ENCODE measurements at regions not wholly inside any gene's neighbourhood (a gene's known extent, or its start where the extent isn't known, plus 50 kb on each side); places are given as distances from the start of the nearest gene placed in this dataset.

DNA sequence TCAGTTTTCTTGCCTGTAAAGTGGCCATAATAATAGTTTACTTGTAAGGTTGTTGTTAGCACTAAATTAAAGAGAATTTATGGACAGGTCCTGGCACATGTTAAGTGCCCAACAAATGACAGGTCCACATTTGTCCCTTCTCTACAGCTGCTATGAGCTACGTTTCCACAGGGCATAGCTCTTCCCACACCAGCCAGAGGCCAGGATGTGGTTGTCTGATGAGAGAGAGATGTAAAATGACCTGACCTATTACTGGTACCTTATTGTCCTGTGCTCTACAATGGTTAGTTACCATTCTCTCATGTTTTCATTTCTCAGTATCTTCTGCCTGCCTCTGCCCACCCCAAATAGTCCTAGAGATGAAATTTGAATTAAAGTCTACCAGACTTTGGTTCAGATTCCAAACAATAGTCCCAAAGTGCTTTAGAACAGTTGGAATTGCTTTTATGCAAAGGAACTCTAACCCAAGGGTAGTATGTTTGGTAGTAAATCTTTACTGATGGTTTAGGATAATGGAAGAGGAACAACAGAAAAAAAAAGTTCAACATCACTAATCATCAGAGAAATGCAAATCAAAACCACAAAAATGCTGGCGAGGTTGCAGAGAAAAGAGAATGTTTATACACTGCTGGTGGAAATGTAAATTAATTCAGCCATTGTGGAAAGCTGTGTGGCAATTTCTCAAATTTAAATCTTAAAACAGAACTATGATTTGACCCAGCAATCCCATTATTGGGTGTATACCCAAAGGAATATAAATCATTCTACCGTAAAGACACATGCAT is 57.1 kb upstream of the ANKFN1 start:
- no peak for DNase-seq (ENCODE audit: low spot score)

- no peak for DNase-seq (ENCODE audit: low spot score)
These were observed 54.5 kb upstream of the ANKFN1 start for GRCh38 chr17:56098746-56099145.

DNA sequence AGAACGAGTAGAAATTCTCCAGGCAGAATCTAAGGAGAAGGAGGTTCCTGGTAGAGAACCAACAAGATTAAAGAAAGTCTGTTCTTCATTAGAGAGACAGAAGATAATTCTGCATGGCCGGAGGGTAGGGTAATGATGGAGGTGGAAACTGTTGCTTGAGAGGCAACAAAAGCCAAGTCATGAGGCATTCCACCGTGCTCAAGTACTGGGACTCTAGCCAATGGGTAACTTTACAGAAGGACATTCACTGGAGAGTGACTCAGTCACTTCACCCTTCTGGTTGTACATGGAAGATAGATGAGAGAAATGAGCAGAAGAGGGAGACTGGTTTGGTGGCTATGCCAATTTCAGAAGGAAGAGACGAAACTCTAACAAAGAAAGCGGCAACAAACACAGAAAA is 53.6 kb upstream of the ANKFN1 start:
- no peak for DNase-seq (ENCODE audit: low spot score)
